Stimulated activated naive CD8-positive, alpha-beta T cell treated with anti-CD3 and anti-CD28 coated beads, Interleukin-15, Interleukin-2, amounts not matched to agents 100 U/mL and 50 U/mL, for 24 hours (primary cell): ENCODE measurements at regions not wholly inside any gene's neighbourhood (a gene's known extent, or its start where the extent isn't known, plus 50 kb on each side); places are given as distances from the start of the nearest gene placed in this dataset.
A peak's percentile ranks its signal among the peaks of the same experiment; 100 is the strongest.

Source experiments
- ATAC-seq: fragments of 150-1000 bp; cut with Tn5 transposase; one replicate; pipeline ENCODE4 v1.10.0; 2021
- DNase-seq: peaks from one replicate; pipeline ENCODE4 v3.0.0; 2021

DNA sequence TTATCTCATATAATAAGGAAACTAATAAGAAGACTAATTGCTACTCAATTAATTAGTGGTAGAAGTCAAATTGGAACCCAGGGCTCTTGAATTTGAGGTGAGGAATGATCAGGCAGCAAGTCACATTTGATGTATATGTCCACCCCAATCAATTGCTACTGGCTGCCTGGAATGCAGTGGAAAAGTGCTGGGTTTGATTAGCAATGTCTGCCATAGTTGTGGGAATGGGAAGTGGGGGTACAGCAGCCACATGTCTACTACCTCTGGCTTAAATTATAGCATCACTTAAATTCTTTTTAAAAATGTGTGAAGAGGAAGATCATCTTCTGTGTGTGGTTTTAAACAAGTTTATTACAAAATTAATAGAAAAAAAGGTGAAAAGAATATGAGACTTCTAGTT, 50.8 kb upstream of the NAV2 start:
- no peak for DNase-seq
- ATAC-seq = no peak

DNA sequence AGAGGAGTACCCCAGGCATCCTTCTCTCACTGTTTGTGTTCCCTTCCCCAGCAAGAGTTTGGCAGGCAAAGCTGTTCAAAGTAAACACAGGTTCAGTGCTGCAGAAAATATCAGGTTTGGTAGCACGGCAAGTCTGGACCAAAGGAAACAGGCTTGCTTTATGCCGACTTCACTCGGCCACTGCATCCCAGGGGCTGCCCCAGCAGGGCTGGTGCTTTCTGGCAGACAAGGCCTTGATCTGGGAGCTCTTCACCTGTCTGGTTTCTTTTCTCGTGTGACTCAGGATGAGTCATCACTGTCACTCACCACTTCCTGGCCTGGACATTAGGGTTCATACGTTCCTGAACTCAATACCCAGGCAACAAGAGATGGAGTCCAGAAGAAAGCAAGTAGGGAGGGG, 52.6 kb upstream of the NAV2 start:
- peak; percentile 12 for DNase-seq
- ATAC-seq = peak; percentile 80

DNA sequence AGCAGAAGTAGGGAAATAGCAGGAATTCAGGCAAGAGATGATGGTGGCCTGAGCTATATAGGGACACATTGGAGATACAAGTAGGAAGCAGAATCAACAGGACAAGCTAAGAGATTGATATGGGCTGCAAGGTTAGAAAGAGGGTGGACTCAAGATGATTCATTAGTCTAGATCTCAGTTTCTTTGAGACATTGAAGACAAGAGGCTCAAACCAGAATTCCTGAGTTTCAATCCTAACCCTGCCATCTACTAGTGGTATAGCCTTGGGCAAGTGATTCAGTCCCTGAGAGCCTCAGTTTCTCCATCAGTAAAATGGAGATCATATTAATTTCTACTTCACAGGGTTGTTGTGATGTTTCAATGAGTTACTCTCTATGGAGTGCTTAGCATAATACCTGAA, 53.1 kb upstream of the NAV2 start:
- DNase-seq = no peak
- ATAC-seq = no peak

DNA sequence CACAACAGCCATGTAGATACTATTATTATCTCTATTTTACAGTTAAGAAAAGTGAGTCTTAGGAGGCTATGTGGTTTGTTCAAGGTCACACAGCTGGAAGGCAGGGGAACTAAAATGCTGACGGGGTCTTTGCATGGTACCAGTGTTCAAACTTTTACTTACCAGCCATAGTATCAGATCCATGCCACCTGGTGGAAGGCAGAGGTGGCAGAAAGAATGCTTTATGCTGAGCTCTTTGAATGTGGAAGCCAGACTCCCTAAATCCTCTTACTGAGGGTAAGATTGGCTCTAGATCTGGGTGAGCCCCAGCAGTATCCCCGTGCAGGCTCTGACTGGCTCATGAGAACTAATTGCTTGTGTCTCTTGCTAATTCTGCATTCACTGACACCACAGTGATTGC, 54.3 kb upstream of the NAV2 start:
- ATAC-seq (no peak), DNase-seq (no peak)

DNA sequence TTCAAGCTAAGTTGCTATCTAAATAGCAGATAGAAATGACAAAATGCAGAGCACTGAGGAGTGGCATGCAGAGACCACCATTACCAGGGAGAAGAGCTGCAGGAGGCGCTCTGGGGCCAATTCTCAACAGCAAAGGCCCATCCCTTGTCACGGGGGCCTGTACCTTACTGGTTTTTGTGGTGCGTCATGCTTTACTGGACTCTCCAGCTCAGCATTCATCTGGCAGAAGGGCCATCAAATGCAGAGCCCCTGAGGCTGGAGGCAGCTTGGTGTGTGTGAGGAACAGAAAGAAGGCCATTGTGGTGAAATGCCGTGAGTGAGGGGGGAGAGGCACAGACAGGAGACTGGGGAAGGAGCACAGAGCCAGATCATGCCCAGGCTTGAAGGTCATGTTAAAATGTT, 56.5 kb upstream of the NAV2 start:
- ATAC-seq (no peak), DNase-seq (no peak)

DNA sequence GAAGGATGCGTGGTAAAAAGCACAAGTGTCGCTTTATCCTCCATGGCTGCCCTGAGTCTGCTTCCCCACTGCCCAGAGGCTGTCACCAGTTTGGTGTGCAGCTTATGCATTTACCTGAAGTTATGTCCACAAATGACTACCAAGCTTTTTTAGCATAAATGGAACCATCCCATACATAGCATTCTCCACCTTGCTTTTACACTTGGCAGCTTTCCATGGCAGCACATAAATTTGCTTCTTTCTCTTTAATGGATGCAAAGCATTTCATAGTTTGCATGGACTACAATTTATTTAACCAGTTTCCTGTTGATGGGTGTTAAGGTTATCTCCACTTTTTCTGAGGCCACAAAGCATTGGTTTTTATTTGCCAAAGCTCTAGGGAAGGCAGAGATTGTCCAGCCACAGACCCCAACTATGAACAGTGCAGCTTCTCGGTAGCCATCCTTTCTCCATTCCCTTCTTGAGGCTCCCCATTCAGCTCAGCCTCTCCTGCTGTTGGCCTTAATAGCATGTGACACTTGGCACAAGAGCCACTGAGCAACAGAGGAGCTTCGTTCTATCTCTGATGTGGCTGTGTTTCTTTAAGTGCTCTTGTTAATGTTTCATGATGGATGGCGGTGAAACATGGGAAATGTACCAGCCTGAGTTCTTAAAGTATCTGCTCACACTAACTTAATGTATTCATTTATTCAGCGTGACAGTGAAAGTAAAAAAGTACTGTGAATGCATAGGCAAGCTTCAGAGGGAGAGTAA, 59.8 kb upstream of the NAV2 start:
- ATAC-seq = no peak
- DNase-seq = no peak

DNA sequence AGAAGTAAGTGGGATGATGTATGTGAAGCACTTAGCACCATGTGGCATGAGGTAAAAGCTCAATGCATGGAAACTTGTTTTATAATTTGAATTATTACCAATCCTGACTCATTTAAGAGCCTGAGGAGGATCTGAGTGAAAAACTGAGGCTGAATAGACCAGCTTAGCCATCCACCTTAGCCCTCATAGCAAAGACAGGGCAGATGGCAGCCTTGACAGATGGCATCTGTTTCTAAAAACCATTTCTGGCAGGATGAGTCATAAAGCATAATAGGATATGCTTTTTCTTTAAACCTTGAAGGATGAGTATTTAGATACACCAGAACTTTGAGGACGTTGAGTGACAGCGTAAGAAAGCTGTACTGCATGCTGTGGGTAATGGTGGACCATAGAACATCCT, 61.0 kb upstream of the NAV2 start:
- ATAC-seq (no peak), DNase-seq (no peak)

DNA sequence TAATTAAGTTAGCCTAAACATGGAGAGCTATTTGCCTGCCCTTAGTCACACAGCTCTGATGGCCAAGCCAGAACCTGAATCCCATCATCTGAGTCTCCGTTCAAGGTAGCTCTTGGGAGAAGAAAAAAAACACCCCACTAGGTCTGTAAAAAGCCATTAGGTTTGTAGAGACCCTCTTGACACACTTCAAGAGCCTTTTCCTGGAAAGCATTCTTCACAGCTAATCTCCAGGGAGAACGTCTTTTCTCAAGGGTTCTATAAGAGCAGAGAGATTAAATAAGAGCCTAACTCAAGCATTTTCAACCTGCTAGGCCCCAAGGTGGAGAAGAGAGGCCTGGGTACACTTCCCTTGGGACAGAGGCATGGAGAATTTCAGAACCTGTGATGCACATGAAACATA, 61.6 kb upstream of the NAV2 start:
- DNase-seq = no peak
- ATAC-seq = no peak

DNA sequence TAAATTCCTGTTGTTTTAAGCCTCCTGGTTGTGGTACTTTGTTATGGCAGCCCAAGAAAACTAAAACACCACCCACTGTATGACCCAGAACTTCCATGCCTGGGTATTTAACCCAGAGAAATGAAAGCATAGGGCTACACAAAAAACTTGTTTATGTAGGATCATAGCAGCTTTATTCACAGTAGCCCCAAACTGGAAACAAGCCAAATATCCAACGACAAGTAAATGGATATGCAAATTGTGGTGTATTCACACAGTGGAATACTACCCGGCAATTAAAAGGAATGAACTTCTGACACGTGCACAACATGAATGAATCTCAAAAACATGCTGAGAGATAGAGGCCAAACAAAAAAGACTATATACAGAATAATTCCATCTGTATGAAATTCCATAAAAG, 62.2 kb upstream of the NAV2 start:
- no peak for ATAC-seq
- DNase-seq = no peak

DNA sequence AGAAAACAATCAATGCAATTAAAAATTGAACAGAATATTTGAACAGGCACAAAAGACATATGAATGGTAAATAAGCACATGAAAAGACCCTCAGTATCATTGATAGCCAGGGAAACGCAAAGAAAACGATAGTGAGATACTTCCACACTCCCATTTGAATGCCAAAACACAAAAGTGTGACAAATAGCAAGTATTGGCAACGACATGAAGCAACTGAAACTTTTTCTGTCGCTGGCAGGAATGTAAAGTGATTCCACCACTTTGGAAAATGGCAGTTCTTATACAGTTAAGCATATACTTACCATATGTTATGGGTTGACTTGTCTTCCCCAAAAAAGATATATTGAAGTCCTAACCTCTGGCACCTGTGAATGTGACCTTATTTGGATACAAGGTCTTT, 62.9 kb upstream of the NAV2 start:
- ATAC-seq (no peak), DNase-seq (no peak)

DNA sequence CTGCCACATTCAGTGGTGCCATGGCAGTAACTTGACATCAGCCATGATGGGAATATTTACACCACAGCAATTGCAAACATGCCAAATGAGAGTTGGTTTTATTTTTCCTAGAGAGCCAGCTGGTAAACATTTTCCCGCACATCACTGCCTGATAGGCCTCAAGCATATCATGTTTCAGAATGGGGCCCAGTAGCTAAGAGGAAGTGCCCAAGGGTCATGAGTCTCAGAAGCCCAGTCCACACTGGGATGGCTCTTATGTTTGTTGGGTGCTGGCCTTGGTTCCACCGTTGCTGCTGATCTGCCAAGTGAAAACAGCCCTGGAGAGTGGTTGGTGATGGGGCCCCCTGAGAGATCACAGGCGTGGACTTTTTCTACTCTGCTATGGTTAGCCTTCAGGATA, 64.3 kb upstream of the NAV2 start:
- no peak for ATAC-seq
- DNase-seq = no peak

DNA sequence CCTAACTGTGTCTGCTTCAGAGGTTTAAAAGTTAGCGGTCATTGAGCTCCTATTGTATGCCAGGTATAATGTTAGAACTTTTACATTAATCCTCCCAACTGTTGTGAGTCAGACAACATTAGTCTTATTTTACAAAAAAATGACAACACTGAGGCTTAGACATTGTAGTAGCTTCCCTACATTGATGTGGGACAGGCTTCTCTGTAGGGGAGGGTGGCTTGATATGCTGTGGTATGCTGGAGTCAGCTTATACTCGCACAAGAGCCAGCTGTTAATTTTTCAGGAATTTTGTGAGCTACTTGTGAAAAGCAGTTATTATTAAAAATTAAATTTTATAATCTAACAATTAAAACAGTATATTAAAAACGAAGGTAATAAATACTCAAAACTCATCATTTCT, 64.8 kb upstream of the NAV2 start:
- DNase-seq (no peak), ATAC-seq (no peak)

DNA sequence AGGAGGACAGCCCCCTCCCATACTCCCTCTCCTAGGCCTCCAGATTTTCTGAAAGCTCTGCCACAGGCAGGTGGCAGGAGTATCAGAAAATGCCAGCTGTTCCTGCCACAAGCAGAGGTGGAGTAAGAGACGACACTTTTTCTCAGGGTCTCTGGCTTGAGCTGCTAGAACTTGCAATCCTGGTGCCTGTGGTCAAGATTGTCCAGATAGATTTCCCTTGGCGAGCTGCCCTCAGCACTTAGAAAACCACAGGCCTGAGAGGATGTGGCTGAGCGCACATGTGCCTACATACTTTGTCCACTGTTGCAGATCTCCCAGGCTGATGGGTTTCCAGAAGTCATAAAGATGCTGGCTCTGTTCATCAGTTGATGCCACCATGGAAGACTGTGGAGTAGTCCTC, 65.7 kb upstream of the NAV2 start:
- DNase-seq (no peak), ATAC-seq (no peak)

DNA sequence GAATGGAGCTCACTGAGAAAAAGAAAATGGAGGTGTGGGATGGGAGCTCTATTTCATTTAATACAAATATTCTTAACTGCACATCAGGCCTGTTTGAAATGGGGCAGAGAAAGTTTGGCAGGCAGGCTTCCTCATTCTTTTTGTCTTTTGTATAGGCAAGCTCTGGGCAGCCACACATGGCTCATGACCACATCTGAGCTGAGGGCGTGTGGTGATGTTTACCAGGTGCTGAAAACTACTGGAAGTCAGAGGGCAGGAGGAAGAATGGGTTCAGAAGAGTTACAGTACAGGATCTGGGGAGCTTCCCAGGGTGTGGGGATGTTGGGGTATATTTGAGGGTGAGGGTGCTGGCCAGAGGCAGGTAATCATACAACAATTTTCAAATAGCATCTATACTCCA, 66.3 kb upstream of the NAV2 start:
- DNase-seq (no peak), ATAC-seq (no peak)

DNA sequence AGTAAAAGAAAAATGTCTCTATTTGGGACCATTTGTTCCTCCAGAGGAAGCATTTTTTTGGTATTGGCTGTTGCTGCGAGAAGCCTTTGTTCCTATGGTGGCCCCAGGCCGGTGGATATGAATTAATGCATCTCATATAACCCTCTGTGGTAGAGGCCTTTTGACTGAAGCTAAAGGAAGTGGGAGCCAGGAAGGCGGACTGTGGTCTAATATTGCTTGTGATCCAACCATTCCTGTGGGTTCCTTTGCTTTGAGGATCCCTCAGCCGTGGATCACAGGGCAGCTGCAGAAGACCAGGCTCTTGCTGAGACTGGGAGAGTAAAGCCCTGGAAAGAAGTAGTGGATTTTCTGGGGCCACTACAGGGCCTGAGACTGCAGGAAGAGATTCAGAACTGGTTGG, 68.3 kb upstream of the NAV2 start:
- ATAC-seq (no peak), DNase-seq (no peak)

DNA sequence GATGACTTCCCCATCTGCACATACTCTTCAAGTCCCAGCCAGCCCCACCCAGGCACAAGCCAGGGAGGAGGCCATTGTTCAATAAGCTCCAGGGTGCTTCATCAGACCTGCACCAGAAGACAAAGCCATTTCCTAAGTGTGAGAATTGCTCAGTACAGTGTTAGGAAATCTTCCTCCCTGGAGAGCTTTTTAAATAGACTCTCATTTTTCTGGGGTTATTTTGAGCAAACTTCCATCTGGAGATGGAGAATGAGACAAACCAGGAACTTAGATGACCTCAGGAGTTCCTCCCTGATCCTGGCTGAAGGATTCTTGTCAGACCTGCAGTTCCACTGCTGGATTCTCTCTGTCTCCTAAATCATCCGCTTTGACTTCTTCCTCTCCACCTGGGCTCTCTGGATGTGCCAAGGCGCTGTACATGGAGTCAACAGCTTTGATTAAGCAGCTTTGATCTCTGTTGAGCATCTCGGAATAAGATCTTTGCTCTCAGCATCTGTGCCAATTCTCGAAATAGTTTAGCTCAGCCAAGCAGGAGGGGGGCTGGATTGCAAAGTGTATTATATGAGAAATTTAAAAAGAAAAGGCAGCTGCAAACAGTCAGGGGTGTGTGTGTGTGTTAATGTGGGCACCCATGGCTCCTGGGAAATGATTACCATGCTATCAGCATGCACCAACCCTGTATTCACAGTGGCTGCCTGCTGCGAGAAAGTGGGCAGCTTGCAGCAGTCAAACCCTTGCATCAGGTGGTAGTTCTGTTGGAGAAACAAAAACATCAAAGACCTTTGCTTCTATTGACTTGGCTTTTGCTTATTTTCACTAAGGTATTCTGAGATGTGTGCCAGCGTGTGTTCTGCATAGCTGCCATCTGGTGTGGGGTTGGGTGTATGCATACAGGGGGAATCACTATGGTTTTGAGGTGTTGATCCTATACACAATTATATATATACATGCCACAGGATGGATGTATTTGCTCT, 70.2 kb upstream of the NAV2 start:
- DNase-seq (no peak), ATAC-seq (no peak)

DNA sequence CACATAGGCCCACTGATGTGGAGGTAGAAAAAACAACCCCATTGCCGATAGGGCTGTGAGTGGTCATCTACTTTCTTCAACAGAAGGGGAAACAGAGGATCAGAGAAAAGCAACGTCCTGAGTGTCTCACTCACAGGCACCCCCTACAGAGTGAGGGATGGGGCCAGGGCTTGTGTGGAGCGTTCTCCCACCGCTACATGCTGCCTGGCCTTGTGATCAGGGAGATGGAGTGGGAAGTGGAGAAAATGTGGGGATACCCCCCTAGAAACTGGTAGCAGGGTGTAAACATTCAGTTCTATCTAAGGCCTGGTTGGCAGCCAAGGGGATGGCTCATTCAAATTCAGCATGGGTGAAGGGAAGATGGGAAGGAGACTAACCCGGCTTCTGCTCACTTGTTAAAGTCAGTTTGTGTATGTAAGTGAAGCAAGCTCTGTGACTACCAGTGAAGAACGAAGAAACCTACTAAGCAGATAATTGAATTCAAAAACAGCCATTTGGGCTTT, 73.0 kb upstream of the NAV2 start:
- DNase-seq (no peak), ATAC-seq (no peak)

DNA sequence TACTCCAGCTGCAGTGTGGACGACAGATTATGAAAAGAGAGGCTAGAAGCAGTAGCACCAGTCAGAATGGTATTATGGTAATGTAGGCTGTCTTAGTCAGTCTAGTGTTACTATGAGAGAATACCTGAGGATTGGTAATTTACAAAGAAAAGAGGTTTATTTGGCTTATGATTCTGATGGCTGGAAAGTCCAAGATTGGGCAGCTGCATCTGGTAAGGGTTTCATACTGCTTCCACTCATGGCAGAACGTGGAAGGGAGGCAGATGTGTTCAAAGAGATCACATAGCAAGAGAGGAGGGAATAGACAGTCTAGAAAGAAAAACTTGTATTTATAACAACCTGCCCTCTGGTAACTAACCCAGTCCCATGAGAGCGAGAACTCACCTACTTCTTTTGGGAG, 77.3 kb upstream of the NAV2 start:
- DNase-seq = no peak
- ATAC-seq = no peak

DNA sequence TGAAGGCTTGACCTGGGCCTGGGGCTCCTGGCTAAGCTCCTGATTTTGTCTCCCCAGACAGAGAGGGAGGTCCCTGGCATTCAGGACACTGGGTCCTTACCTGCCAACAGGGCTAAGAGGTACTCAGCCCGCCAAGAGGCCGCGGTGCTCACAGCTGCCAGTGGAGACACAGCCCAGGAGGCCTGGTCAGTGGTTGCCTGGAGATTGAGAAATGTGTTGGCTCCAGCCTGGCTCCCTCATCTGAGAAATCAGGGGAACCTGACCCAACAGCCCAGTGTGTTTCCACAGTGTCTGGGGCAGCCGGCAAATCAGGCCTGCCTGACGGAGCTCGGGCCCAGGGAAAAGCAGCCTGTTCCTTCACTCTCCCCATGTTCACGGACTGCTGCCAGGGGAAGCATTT, 79.4 kb upstream of the NAV2 start:
- DNase-seq = no peak
- no peak for ATAC-seq

DNA sequence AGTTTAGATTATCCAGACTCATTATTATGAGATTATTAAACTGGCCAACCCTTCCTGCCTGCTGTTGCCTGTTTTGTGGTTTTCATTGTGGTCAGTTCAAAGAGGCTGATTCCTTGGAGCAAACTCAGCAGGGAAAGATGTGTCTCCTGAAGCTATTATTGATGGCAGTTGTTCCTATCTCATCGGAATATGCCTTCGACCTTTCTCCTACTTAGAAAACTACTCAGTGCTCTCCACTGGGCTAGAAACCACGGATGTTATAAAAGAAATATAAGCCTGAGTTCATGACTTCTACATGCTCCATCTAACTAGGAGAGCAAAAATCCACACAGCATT, 80.2 kb upstream of the NAV2 start:
- no peak for DNase-seq
- no peak for ATAC-seq

DNA sequence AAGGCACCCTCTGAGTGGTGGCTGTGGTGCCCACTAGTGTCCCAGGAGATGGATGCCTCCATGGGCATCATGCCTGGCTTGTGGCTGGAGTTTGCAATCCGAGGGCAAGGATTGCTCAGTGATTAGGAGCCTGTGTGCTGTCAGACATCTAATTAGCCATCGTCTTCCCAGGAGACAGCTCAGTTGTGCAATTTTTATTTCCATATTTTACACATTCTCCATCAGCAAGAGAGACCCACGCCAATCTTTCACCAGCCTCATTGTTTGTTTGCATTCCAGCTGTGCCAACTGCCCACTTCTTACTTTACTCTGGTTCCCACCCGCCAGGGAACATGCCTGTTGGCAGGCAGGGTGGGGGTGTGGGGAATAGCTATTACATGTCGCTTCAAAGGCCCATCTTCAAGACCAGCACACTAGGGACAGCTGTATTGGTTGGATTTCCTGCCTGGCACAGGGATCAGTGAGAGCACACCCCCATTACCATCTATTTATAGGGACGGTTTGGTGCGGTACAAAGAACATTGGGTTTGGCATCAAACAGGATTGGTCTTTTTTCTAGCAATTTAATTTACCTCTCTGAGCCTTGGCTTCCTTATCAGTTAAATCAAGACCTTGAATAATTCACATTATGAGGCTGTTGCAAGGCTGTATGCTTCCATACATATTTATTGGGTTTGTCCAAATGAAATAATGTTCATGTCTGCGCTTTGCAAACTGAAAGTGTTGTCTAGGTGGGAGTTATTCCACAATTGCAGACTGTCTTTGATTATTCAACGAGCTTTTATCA, 80.7 kb upstream of the NAV2 start:
- DNase-seq (no peak), ATAC-seq (no peak)

DNA sequence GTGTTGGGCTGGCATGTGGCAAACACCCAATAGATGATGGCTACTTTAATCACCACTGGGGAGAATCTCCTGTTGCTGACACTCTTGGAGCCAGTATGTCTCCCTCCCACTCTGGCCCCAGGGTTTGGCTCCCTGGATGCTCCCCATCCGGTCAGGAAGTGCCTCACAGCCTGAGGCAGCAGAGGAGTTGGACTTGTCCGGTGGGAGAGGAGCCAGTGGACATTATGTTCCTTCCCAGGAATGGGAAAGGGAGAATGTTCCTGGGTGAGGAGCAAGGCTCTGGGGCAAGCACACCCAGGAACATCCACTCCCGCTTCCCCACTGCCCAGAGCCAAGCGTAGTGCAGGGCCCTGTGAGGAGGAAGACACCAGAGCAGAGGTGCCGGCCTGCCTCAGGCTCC, 84.6 kb upstream of the NAV2 start:
- DNase-seq (no peak), ATAC-seq (no peak)

DNA sequence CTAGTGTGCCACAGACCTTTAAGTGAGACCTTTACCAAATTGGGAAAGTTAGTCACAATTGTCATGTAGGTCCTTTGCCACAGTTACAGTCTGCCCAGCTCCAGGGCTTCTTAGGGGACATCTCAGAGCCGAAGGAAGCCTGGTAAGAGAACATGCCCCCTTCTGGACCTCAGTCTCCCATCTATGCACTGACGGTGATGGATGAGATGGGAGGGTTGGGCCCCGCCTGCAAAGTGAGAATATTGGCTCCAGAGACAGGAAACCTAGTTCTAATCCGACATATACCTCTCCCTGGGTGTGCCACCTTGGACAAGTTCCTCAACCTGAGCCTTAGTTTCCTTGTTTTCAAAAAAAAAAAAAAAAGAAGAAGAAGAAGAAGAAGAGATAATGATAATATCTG, 85.1 kb upstream of the NAV2 start:
- no peak for ATAC-seq
- no peak for DNase-seq
